OCI-LY3 (cell line): ENCODE measurements at regions not wholly inside any gene's neighbourhood (a gene's known extent, or its start where the extent isn't known, plus 50 kb on each side); places are given as distances from the start of the nearest gene placed in this dataset.

Source experiments
- EZH2phosphoT487 ChIP-seq: fragments of 200-600 bp; shearing (Covaris generic); IDR thresholded peaks from 2 replicates; pipeline ENCODE4 v1.6.1; 2018; ENCODE audit warnings: antibody characterized with exemption, mixed run types, low read depth
- TF ChIP-seq, protein P1 (sequence below): fragments of 200-600, 300-600 bp; sonication (generic); IDR thresholded peaks from 2 replicates; pipeline ENCODE4 v1.5.1; 2014; ENCODE audit warnings: antibody characterized with exemption, low read length, low read depth

DNA sequence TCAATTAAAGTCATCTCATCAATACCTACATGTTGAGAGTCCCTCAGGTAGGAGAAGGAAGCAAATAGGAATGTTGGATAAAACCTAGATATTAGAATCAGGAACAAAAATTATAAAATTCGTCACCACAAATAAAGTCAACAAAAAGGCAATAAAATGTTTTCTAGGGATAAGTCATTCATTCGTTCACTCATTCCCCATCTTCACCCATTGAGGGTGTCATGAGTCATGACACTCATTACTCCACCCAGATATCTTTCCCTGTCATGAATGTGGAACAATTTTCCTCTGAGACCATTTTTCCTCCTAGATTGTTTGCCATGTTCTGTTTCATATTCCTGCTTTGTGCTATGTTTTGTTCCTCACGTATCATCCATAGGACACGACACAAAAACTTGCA is 50.9 kb upstream of the OLIG3 start:
- TF ChIP-seq, protein P1, sequence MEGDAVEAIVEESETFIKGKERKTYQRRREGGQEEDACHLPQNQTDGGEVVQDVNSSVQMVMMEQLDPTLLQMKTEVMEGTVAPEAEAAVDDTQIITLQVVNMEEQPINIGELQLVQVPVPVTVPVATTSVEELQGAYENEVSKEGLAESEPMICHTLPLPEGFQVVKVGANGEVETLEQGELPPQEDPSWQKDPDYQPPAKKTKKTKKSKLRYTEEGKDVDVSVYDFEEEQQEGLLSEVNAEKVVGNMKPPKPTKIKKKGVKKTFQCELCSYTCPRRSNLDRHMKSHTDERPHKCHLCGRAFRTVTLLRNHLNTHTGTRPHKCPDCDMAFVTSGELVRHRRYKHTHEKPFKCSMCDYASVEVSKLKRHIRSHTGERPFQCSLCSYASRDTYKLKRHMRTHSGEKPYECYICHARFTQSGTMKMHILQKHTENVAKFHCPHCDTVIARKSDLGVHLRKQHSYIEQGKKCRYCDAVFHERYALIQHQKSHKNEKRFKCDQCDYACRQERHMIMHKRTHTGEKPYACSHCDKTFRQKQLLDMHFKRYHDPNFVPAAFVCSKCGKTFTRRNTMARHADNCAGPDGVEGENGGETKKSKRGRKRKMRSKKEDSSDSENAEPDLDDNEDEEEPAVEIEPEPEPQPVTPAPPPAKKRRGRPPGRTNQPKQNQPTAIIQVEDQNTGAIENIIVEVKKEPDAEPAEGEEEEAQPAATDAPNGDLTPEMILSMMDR = no peak
- TF ChIP-seq EZH2phosphoT487 = no peak
